Right atrium auricular region (tissue), 2 donors: ENCODE measurements at regions not wholly inside any gene's neighbourhood (a gene's known extent, or its start where the extent isn't known, plus 50 kb on each side); places are given as distances from the start of the nearest gene placed in this dataset.

Source experiments
- DNase-seq: peaks from one replicate; pipeline ENCODE4 v3.0.0-alpha.2; 2019; ENCODE audit warnings: low spot score
- H3K27ac ChIP-seq, 2 donors: fragments of 200-600 bp; sonication (generic); 1 replicate in 1 of 2; 2 replicates in 1 of 2; pipeline ENCODE4 v1.5.1; 2016 to 2019
- H3K27me3 ChIP-seq, 2 donors: fragments of 200-600 bp; sonication (generic); one replicate each; pipeline versions ENCODE4 v1.5.1 to v1.6.0; 2017 to 2019
- H3K36me3 ChIP-seq: fragments of 200-600 bp; sonication (generic); one replicate; pipeline ENCODE4 v1.5.1; 2016
- H3K4me1 ChIP-seq, 2 donors: fragments of 200-600 bp; sonication (generic); one replicate each; pipeline versions ENCODE4 v1.5.1 to v1.6.0; 2017 to 2019
- H3K4me3 ChIP-seq, 2 donors: fragments of 200-600 bp; sonication (generic); 1 replicate in 1 of 2; 2 replicates in 1 of 2; pipeline ENCODE4 v1.5.1; 2017 to 2019; ENCODE audit warnings: mild to moderate bottlenecking in 1 of 2, moderate library complexity in 1 of 2
- H3K9me3 ChIP-seq, 2 donors: fragments of 200-600 bp; sonication (generic); one replicate each; pipeline ENCODE4 v1.5.1; 2019
- TF ChIP-seq, protein P1 (sequence below), 2 donors: fragments of 200-600 bp; sonication (generic); IDR thresholded peaks; one replicate each; pipeline ENCODE4 v1.5.1; 2019; ENCODE audit warnings: antibody characterized with exemption in 2 of 2

DNA sequence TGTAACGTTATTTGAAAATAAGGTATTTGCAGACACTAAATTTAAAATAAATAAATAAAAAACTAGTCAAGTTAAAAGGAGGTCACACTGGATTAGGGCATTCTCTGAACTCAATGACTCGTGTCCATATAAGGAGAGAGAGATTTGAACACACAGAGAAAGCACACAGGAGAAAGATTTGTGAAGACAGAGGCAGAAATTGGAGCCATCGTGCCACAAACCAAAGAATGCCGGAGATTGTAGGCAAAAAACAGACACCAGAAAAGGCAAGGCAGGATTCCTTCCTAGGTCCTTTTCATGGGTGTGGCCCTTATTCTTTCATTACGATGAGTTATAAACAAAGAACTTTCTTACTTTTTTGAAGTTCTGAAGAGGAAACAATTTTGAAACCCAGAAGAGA is 981.5 kb downstream of the DCDC2C start:
- TF ChIP-seq, protein P1, sequence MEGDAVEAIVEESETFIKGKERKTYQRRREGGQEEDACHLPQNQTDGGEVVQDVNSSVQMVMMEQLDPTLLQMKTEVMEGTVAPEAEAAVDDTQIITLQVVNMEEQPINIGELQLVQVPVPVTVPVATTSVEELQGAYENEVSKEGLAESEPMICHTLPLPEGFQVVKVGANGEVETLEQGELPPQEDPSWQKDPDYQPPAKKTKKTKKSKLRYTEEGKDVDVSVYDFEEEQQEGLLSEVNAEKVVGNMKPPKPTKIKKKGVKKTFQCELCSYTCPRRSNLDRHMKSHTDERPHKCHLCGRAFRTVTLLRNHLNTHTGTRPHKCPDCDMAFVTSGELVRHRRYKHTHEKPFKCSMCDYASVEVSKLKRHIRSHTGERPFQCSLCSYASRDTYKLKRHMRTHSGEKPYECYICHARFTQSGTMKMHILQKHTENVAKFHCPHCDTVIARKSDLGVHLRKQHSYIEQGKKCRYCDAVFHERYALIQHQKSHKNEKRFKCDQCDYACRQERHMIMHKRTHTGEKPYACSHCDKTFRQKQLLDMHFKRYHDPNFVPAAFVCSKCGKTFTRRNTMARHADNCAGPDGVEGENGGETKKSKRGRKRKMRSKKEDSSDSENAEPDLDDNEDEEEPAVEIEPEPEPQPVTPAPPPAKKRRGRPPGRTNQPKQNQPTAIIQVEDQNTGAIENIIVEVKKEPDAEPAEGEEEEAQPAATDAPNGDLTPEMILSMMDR (IDR thresholded peaks at IDR 0.05), result no peak

DNA sequence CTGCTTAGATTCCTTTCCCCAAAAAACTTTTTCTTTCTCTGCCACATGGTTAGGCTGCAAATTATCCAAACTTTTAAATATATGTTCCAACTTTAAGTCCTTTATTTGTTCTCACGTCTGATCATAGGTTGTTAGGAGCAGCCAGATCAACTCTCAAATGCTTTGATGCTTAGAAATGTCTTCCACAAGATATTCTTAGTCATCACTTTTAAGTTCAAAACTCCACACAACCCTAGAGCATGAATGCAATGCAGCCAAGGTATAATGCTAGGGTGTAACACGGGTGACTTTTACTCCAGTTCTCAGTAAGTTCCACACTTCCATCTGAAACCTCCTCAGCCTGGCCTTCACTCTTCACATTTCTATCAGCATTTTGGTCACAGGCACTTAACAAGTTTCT is 987.5 kb downstream of the DCDC2C start:
- DNase-seq, result no peak
- Histone ChIP-seq H3K4me3 (no peak overlapping the region), H3K4me1 (no peaks in the 10 kb centered on the region), H3K36me3 (no peaks in the 10 kb centered on the region), H3K9me3 (no peaks in the 10 kb centered on the region), H3K27me3 (no peaks in the 10 kb centered on the region), H3K27ac (no peak overlapping the region)
- TF ChIP-seq, protein P1 (IDR thresholded peaks at IDR 0.05), result no peak

More for the DNA sequence above, 981.5 kb downstream of the DCDC2C start:
- H3K36me3 ChIP-seq, result no peaks in the 10 kb centered on the region
- H3K27me3 ChIP-seq, result no peaks in the 10 kb centered on the region
- H3K27ac ChIP-seq, result no peak overlapping the region
- no peaks in the 10 kb centered on the region for H3K4me1 ChIP-seq
- no peak for DNase-seq
- H3K9me3 ChIP-seq, result no peaks in the 10 kb centered on the region
- H3K4me3 ChIP-seq, result no peak overlapping the region

DNA sequence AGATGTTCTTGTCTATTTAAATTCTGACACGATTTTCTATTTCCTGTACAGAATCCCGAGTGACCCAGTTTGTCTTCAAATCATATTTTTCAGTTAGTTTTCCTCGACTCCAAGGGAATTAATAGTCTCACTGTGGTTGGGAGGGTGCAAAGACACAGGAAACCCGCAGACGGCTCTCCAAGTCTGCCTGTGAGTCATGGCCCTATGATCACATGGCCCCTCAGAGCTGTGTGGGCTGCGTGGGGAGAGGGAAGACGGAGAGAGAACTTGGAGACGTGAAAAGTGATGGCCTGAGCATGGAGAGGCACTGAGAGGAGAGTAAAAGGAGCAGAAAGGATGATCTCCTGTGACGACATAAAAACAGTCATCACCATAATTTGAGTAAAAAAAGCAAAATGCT is 989.9 kb downstream of the DCDC2C start:
- no peaks in the 10 kb centered on the region for H3K27me3 ChIP-seq
- H3K9me3 ChIP-seq, result no peaks in the 10 kb centered on the region
- H3K4me3 ChIP-seq, result no peak overlapping the region
- no peaks in the 10 kb centered on the region for H3K4me1 ChIP-seq
- no peak for DNase-seq
- no peak overlapping the region for H3K27ac ChIP-seq
- H3K36me3 ChIP-seq, result no peaks in the 10 kb centered on the region
- TF ChIP-seq, protein P1 (IDR thresholded peaks at IDR 0.05), result no peak

DNA sequence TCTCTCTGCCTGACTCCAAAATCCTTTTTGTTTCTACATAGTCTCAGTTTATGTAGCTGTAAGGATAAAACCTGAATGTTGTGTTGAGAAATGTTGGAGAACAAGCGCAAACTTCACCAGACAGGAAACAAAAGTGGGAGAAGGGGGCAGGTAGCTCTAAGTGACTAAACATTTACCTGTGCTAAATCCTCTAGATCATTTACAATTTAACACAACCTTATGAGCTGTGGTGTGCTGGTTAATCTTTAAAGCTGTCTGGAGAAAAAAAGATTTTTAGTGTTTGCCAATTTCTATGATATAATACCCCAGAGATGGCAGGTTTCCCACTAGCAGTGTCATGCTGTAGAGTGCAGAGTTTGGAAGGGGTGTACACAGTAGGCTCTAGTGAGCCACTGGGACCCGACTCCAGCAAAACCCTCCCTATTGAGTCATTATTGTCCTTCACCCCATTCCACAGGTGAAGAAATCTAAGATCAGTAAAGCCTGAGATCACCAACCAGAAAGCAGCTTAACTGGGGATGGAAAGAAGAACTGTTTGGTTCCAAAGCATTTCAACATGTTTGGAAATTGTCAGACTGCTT is 992.0 kb downstream of the DCDC2C start:
- no peaks in the 10 kb centered on the region for H3K9me3 ChIP-seq
- H3K27me3 ChIP-seq, result no peaks in the 10 kb centered on the region
- no peak for DNase-seq
- no peak overlapping the region for H3K4me3 ChIP-seq
- no peak overlapping the region for H3K27ac ChIP-seq
- TF ChIP-seq, protein P1 (IDR thresholded peaks at IDR 0.05), result no peak
- no peaks in the 10 kb centered on the region for H3K4me1 ChIP-seq
- no peaks in the 10 kb centered on the region for H3K36me3 ChIP-seq

DNA sequence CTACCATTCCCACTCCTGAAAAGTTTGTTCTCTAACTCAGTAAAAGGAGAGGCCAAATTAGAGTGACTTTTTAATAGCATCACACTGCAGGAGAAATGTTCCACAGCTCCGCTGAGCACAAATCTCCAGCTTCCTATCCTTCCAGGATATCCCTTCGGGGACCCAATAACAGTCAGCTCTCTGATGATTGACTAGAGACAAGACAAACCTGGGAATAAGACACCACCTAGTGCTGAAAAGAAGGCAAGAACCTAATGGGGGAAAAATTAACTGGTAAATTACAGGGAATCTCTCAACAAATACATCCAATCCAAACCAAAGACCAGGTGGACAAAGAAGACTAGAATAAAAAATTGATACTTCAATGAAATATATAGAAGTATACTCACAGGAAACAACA is 977.1 kb upstream of the SOX11 start:
- Histone ChIP-seq H3K27me3 (no peaks in the 10 kb centered on the region), H3K9me3 (peaks cover 0 to 17% of the 10 kb centered on the region in 2 donors), H3K4me3 (no peak overlapping the region), H3K27ac (no peak overlapping the region), H3K4me1 (no peaks in the 10 kb centered on the region), H3K36me3 (no peaks in the 10 kb centered on the region)
- TF ChIP-seq, protein P1 (IDR thresholded peaks at IDR 0.05), result no peak
- DNase-seq, result no peak

DNA sequence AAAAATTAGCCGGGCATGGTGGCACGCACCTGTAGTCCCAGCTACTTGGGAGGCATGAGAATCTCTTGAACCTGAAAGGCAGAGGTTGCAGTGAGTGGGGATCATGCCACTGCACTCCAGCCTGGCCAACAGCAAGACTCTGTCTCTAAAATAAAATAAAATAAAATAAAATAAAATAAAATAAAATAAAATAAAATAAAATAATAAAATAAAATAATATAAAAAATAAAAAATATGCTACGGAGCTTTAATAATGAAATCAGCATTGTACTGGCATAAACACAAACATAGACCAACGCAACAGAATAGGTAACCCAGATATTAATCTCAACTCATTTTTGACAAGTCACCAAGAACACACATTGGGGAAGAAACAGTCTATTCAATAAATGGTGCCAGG is 973.4 kb upstream of the SOX11 start:
- Histone ChIP-seq H3K36me3 (no peaks in the 10 kb centered on the region), H3K27ac (no peak overlapping the region), H3K4me1 (no peaks in the 10 kb centered on the region), H3K4me3 (no peak overlapping the region), H3K27me3 (no peaks in the 10 kb centered on the region), H3K9me3 (peaks cover 0 to 17% of the 10 kb centered on the region in 2 donors)
- DNase-seq, result no peak
- TF ChIP-seq, protein P1 (IDR thresholded peaks at IDR 0.05), result no peak
